Epithelial cell of proximal tubule (primary cell): ENCODE measurements at regions not wholly inside any gene's neighbourhood (a gene's known extent, or its start where the extent isn't known, plus 50 kb on each side); places are given as distances from the start of the nearest gene placed in this dataset.

Experiments
- DNase-seq: peaks from one replicate; pipeline ENCODE4 v3.0.0-alpha.2; 2011; ENCODE audit warnings: low read depth
- H3K4me3 ChIP-seq: 2 replicates; pipeline ENCODE4 v1.5.1; 2011; ENCODE audit warnings: low read depth, mild to moderate bottlenecking, low read length
- TF ChIP-seq, protein P1 (sequence below): conservative IDR thresholded peaks from 2 replicates; pipeline ENCODE4 v1.5.1; 2012; ENCODE audit warnings: low read depth, mild to moderate bottlenecking, low read length

DNA sequence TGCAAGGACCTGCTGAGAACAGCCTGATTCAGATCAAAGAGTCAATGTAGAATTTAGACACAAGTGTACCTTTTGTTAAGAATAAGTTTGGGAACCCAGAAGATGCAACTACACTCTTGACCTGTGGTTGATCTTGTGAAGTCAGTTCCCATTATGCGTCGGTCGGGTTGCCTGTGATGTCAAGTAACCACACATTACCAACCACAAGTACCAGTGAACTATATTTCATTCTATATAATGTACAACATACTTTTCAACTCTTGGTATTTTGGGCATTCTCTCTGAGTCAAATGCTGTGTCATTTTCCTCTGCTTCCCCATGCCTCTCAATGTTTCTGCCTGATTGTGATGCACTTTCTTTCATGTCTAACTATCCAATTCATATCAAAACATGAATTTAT, 426.2 kb downstream of the ETV1 start:
- DNase-seq: no peak
- H3K4me3 ChIP-seq: no peak overlapping the region
- TF ChIP-seq, protein P1, sequence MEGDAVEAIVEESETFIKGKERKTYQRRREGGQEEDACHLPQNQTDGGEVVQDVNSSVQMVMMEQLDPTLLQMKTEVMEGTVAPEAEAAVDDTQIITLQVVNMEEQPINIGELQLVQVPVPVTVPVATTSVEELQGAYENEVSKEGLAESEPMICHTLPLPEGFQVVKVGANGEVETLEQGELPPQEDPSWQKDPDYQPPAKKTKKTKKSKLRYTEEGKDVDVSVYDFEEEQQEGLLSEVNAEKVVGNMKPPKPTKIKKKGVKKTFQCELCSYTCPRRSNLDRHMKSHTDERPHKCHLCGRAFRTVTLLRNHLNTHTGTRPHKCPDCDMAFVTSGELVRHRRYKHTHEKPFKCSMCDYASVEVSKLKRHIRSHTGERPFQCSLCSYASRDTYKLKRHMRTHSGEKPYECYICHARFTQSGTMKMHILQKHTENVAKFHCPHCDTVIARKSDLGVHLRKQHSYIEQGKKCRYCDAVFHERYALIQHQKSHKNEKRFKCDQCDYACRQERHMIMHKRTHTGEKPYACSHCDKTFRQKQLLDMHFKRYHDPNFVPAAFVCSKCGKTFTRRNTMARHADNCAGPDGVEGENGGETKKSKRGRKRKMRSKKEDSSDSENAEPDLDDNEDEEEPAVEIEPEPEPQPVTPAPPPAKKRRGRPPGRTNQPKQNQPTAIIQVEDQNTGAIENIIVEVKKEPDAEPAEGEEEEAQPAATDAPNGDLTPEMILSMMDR: no peak

DNA sequence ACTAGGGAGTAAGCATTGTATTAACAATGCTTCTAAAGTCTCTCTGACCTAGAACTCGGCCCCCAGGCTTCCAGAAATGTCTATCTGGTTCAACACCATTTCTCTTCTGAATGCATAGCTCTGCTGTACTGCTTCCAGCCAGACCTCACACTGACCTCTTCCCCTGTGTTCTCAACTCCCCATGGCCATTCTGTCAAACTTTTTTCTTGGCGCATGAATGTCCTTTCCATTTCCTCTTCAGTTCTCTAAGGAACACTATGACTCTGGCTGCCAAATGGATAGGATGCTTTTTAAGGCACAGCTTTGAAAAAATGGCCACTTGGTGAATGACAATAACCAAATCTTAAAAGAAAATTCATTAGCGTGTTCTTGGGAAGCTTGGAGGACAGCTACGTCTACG, 425.8 kb downstream of the ETV1 start:
- no peak for DNase-seq

DNA sequence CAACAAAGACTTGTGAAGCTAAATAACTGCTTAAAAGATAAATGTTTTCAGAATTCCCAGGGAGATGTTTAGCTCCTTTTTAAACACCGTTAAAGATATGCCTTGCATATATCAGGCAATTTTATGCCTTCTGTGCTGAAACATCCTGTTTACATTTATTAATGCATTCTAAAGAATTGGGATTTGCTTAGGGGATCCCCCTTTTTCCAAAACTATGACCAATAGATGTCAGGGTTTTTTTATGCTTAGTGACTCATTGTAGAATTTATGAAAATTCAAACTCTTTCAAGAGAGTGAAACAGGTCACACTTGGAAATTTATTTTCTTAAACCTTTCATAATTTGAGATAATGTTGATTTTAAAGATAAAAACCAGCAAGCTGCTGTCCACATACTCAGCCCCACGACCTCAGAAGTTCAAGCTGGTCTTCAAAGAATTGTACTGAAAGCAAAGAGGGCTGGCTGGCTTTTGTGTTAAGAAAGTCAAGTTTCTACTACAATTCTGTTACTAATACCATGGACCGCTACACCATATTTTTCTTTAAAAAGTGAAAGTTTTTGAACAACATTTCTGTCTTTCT, 411.8 kb downstream of the ETV1 start:
- DNase-seq: no peak
- TF ChIP-seq, protein P1: no peak
- H3K4me3 ChIP-seq: no peak overlapping the region

More for the DNA sequence above, 425.8 kb downstream of the ETV1 start:
- H3K4me3 ChIP-seq: no peak overlapping the region
- TF ChIP-seq, protein P1: no peak

DNA sequence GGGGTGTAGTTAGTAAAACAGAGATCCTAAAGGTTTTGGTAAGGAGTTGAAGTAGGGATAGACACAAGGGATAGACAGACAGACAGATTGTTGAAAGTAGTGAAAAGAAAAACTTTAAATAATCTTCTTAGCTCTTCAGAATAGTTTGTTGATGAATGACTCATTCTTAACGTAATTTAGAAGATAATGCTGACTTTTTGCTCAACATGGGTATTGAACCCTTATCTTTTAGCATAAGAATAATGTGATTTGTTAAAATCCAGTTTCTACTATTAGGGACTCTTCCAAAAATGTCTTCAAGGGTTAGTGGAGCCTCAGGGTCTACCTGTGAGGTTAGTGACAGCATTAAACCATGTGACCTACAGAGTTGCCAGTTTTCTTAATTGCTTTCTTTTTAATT, 411.2 kb downstream of the ETV1 start:
- no peak for DNase-seq
- H3K4me3 ChIP-seq: no peak overlapping the region
- TF ChIP-seq, protein P1: no peak

DNA sequence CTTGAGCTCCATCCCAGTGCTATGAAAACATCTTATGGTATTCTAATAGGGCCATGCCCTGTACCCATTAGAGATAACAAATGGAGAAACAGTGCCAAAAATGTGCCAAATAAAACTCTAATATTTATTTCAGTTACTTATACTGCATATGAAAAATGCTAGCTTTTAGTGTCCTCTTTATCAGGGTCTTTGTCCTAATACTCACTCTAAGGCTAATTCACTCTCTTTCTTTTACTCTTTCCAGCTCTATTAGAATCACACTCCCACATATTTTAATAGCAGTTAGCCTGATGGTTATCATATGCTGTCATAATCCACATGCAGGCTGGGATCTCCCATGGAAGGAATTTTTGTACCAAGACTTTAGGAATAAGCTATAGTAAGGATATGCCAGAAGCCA, 408.4 kb downstream of the ETV1 start:
- DNase-seq: no peak
- TF ChIP-seq, protein P1: no peak
- H3K4me3 ChIP-seq: no peak overlapping the region

DNA sequence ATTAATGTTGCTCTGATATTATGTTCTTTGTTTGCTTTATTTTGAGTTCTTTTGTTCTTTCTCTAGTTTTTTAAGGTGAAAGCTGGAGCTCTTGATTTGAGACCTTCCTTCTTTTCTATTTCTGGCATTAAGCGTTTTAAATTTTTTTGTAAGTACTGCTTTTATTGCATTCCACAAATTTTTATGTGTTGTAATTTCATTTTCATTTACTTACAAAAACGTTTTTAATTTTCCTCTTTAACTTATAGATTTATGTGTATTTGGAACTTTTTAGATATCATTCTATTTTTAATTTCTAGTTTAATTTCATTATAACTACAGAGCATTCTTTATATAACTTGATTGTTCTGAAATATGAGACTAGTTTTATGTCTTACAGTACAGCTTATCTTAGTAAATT, 395.6 kb downstream of the ETV1 start:
- H3K4me3 ChIP-seq: no peak overlapping the region
- TF ChIP-seq, protein P1: no peak
- DNase-seq: no peak

- TF ChIP-seq, protein P1: no peak
Observed at GRCh38 chr7:13602036-13602435, 387.4 kb downstream of the ETV1 start.

More at GRCh38 chr7:13602036-13602435, 387.4 kb downstream of the ETV1 start:
- DNase-seq: no peak
- no peak overlapping the region for H3K4me3 ChIP-seq
